Fibroblast of mammary gland (primary cell): ENCODE measurements at regions not wholly inside any gene's neighbourhood (a gene's known extent, or its start where the extent isn't known, plus 50 kb on each side); places are given as distances from the start of the nearest gene placed in this dataset.

Source experiments
- DNase-seq: peaks from one replicate; pipeline ENCODE4 v3.0.0-alpha.2; 2010; ENCODE audit warnings: low read depth
- H3K4me3 ChIP-seq: 2 replicates; pipeline ENCODE4 v1.5.1; 2011; ENCODE audit warnings: low read depth, mild to moderate bottlenecking, low read length, moderate library complexity; ENCODE audit not compliant: control insufficient read depth
- TF ChIP-seq, protein P1 (sequence below): conservative IDR thresholded peaks from 2 replicates; pipeline ENCODE4 v1.5.1; 2011; ENCODE audit warnings: low read depth, low read length, inconsistent platforms; ENCODE audit not compliant: control insufficient read depth, insufficient read depth

DNA sequence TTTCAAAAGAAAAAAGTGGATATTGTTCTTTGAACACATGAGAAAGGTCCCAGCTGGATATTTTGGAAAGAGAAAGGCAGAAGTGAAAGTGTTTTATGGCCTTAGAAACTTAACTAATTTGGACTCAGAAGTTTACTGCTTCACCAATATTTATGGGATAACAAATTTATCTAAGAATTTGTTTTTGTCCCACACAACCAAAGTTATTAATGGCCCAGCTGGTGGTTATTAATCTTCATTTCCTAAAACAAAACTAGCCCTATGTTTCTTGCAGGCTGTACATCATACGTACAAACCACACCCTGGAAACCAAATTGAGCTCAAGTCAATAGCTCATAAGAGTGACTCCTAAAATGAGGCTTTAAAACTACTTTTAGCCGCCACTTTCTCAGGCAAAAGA is 372.9 kb upstream of the LMCD1 start:
- TF ChIP-seq, protein P1, sequence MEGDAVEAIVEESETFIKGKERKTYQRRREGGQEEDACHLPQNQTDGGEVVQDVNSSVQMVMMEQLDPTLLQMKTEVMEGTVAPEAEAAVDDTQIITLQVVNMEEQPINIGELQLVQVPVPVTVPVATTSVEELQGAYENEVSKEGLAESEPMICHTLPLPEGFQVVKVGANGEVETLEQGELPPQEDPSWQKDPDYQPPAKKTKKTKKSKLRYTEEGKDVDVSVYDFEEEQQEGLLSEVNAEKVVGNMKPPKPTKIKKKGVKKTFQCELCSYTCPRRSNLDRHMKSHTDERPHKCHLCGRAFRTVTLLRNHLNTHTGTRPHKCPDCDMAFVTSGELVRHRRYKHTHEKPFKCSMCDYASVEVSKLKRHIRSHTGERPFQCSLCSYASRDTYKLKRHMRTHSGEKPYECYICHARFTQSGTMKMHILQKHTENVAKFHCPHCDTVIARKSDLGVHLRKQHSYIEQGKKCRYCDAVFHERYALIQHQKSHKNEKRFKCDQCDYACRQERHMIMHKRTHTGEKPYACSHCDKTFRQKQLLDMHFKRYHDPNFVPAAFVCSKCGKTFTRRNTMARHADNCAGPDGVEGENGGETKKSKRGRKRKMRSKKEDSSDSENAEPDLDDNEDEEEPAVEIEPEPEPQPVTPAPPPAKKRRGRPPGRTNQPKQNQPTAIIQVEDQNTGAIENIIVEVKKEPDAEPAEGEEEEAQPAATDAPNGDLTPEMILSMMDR, result no peak
- no peak for DNase-seq

DNA sequence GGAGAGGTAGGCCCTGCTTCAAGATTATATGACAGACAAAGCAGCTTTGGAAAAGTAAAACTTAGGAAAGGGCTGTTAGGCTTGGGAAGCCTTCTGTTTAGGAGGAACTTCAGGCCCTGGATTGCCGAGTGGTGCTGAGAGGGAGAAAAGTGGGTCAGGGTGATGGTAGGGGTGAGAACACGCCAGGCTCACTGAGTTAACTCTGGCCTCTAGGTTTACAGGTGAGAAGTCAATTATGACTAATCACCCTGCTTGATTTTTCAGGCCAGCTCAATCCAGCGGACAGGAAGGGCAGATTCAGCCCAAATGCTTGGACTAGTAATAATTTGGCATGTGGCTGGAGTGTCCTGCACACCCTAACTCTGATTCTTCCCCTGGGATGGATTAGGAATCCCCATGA is 365.1 kb upstream of the LMCD1 start:
- no peak overlapping the region for H3K4me3 ChIP-seq
- TF ChIP-seq, protein P1, result no peak
- DNase-seq, result no peak

More for the DNA sequence above, 372.9 kb upstream of the LMCD1 start:
- H3K4me3 ChIP-seq, result no peak overlapping the region

DNA sequence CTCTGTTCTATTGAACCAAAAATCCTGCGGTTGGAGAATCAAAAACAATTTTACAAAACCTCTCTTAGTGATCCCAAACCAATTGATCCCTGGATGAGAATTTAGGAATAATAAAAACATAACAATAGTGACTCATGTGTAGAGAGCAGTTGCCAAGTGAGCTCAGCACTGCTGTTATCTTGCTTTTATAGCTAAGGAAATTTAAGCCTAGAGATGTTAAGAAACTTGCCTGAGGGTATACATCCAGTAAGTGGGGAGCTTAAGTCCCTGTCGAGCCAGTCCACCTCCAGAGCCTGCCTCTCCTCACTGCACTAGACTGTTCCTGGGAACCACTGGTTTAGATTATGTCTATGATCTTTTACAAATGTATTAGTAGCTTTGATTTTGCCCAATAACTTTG is 358.4 kb upstream of the LMCD1 start:
- H3K4me3 ChIP-seq, result no peak overlapping the region
- peak; percentile 26 for DNase-seq
- TF ChIP-seq, protein P1, result no peak

DNA sequence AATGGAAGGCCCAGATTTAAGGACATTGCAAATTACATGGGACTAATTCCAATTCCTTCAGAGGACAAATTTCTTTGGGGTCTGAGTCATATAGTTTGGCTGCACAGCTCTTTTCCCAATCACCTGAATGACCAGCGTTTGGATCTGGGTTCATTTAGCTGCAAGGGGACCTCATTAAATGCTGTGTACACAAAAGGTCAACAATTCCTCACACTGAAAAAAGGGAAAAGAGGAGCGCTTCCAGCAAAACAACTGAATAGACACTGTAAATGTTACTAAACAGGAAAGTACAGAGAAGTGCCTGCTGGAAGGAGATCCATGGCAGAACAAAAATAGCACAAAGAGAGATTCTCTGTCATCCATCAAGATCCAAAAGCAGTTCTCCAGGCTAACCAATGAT is 356.0 kb upstream of the LMCD1 start:
- TF ChIP-seq, protein P1, result no peak
- no peak overlapping the region for H3K4me3 ChIP-seq
- DNase-seq, result no peak

DNA sequence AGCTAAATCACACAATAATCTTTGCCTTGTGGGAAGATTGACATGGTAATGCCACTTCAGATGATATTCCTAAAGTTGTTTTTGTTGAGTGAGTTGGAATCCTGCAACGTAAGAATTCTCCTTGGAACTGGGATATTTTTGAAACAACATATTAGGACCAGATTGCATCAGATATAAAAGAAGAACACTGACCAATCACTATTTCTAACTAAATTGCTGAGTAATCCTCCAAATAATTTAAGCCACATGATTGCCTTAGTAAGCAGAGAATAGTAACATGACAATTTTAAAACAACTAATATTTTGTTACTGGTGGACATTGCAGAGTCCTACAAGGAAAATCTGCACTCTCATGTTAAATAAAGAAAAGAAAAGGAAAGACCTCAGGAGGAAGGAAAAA is 353.9 kb upstream of the LMCD1 start:
- H3K4me3 ChIP-seq, result no peak overlapping the region
- TF ChIP-seq, protein P1, result no peak
- DNase-seq, result peak; percentile 62

DNA sequence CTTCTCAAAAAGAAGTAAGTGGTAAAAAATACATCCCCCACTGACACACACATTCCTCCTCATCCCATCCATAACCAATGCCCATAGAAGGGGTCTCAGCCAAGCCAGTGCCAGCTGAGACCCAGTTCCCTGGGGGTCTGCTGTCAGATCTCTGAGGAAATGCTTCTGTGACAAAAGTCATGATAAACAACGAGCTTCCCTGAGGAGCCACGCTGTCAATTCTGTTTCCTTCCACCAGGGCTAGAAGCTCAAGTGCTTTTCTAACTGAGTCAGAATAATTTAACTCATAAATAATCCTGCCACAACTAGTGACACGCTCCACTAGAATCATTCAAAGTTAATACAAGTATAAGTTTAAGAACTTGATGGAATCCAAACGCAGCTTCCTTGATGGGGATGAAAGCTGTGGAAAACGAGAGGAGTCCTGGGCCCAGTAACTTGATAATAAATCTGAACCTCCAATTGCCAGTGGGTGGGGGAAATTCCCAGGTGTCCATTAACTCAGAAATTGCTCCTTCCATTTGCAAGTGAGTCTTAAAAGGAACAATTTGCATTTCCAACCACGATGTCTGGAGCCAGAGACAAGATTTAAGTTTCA is 348.7 kb upstream of the LMCD1 start:
- H3K4me3 ChIP-seq, result no peak overlapping the region
- TF ChIP-seq, protein P1, result no peak

DNA sequence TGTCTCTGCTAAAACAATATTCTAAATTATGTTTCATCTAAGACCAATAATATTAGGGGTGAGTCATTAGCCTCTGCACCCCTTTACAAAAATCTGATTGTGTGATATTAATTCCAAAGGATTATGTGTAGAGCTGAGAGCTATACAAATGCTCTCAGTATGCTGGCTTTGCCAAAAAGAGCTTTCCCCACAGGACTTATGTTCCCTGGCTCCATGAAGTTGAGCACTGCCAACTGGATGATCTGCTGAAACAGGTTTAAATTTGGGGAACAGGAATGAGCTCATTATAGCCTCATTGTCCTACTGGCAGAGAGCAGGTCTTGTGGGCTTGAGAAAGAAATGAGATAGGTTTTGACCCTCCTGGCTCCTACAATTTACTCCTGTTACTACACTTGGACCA is 347.8 kb upstream of the LMCD1 start:
- no peak overlapping the region for H3K4me3 ChIP-seq
- no peak for DNase-seq
- TF ChIP-seq, protein P1, result no peak

More for the DNA sequence above, 348.7 kb upstream of the LMCD1 start:
- DNase-seq, result no peak
